HEK293 (cell line): ENCODE measurements at regions not wholly inside any gene's neighbourhood (a gene's known extent, or its start where the extent isn't known, plus 50 kb on each side); places are given as distances from the start of the nearest gene placed in this dataset.
A peak's percentile ranks its signal among the peaks of the same experiment; 100 is the strongest.

ENCODE experiments used
- BCL11B ChIP-seq: fragments of 450-650 bp; formaldehyde crosslinking; IDR thresholded peaks from 2 replicates; pipeline ENCODE4 v1.5.1; 2016; ENCODE audit warnings: low read depth, missing biosample characterization, missing genetic modification characterization
- EGR2 ChIP-seq: fragments of 450-650 bp; formaldehyde crosslinking; IDR thresholded peaks from 2 replicates; pipeline ENCODE4 v1.5.1; 2016; ENCODE audit warnings: low read depth, missing biosample characterization, missing genetic modification characterization
- GFI1B ChIP-seq: fragments of 450-650 bp; formaldehyde crosslinking; IDR thresholded peaks from 2 replicates; pipeline ENCODE4 v1.5.1; 2016; ENCODE audit warnings: missing biosample characterization, missing genetic modification characterization
- GLI2 ChIP-seq: fragments of 450-650 bp; formaldehyde crosslinking; IDR thresholded peaks from 2 replicates; pipeline ENCODE4; 2017; ENCODE audit warnings: missing biosample characterization, missing genetic modification characterization, low read depth, borderline replicate concordance
- KLF9 ChIP-seq: fragments of 450-650 bp; formaldehyde crosslinking; IDR thresholded peaks from 2 replicates; pipeline ENCODE4 v1.5.1; 2016; ENCODE audit warnings: missing biosample characterization, missing genetic modification characterization, low read depth
- MZF1 ChIP-seq: fragments of 450-650 bp; formaldehyde crosslinking; IDR thresholded peaks from 2 replicates; pipeline ENCODE4 v1.5.1; 2017; ENCODE audit warnings: missing biosample characterization, missing genetic modification characterization, borderline replicate concordance
- SP7 ChIP-seq: fragments of 450-650 bp; formaldehyde crosslinking; IDR thresholded peaks from 2 replicates; pipeline ENCODE4 v1.5.1; 2016; ENCODE audit warnings: missing biosample characterization, missing genetic modification characterization
- ZBTB20 ChIP-seq: fragments of 450-650 bp; formaldehyde crosslinking; IDR thresholded peaks from 2 replicates; pipeline ENCODE4 v1.5.1; 2016; ENCODE audit warnings: missing biosample characterization, missing genetic modification characterization
- ZFHX2 ChIP-seq: fragments of 450-650 bp; formaldehyde crosslinking; conservative IDR thresholded peaks from 2 replicates; pipeline ENCODE4 v1.5.1; 2016; ENCODE audit warnings: missing biosample characterization, missing genetic modification characterization
- ZNF324 ChIP-seq: fragments of 450-650 bp; formaldehyde crosslinking; IDR thresholded peaks from 2 replicates; pipeline ENCODE4 v1.5.1; 2016; ENCODE audit warnings: missing biosample characterization, missing genetic modification characterization
- ZNF366 ChIP-seq: fragments of 450-650 bp; formaldehyde crosslinking; conservative IDR thresholded peaks from 2 replicates; pipeline ENCODE4 v1.5.1; 2016; ENCODE audit warnings: missing biosample characterization, missing genetic modification characterization
- ZNF433 ChIP-seq: fragments of 450-650 bp; formaldehyde crosslinking; IDR thresholded peaks from 2 replicates; pipeline ENCODE4 v1.5.1; 2016; ENCODE audit warnings: missing biosample characterization, missing genetic modification characterization, low read depth
- ZNF510 ChIP-seq: fragments of 450-650 bp; formaldehyde crosslinking; IDR thresholded peaks from 2 replicates; pipeline ENCODE4 v1.5.1; 2018; ENCODE audit warnings: mild to moderate bottlenecking, missing genetic modification characterization, missing biosample characterization; ENCODE audit not compliant: insufficient replicate concordance
- ZNF529 ChIP-seq: fragments of 450-650 bp; formaldehyde crosslinking; IDR thresholded peaks from 2 replicates; pipeline ENCODE4 v1.5.1; 2017; ENCODE audit warnings: missing genetic modification characterization, missing biosample characterization; ENCODE audit not compliant: insufficient replicate concordance
- ZNF768 ChIP-seq: fragments of 450-650 bp; formaldehyde crosslinking; IDR thresholded peaks from 2 replicates; pipeline ENCODE4 v1.5.1; 2018; ENCODE audit warnings: missing biosample characterization, mild to moderate bottlenecking, missing genetic modification characterization
- ZNF777 ChIP-seq: fragments of 450-650 bp; formaldehyde crosslinking; IDR thresholded peaks from 2 replicates; pipeline ENCODE4 v1.5.1; 2017; ENCODE audit warnings: missing biosample characterization, missing genetic modification characterization, borderline replicate concordance
- ZXDB ChIP-seq: fragments of 450-650 bp; formaldehyde crosslinking; IDR thresholded peaks from 2 replicates; pipeline ENCODE4 v1.5.1; 2016; ENCODE audit warnings: missing biosample characterization, missing genetic modification characterization
- TF ChIP-seq, protein P1 (sequence below): fragments of 450-650 bp; formaldehyde crosslinking; IDR thresholded peaks from 2 replicates; pipeline ENCODE4 v1.5.1; 2016; ENCODE audit warnings: missing biosample characterization, missing genetic modification characterization, low read depth
- TF ChIP-seq, protein P2 (sequence below): fragments of 450-650 bp; formaldehyde crosslinking; IDR thresholded peaks from 2 replicates; pipeline ENCODE4 v1.5.1; 2016; ENCODE audit warnings: missing biosample characterization, missing genetic modification characterization
- TF ChIP-seq, protein P3 (sequence below): fragments of 450-650 bp; formaldehyde crosslinking; IDR thresholded peaks from 2 replicates; pipeline ENCODE4 v1.5.1; 2016; ENCODE audit warnings: missing biosample characterization, missing genetic modification characterization
- TF ChIP-seq, protein P4 (sequence below): fragments of 450-650 bp; formaldehyde crosslinking; IDR thresholded peaks from 2 replicates; pipeline ENCODE4 v1.5.1; 2016; ENCODE audit warnings: missing biosample characterization, missing genetic modification characterization
- TF ChIP-seq, protein P5 (sequence below): fragments of 450-650 bp; formaldehyde crosslinking; IDR thresholded peaks from 2 replicates; pipeline ENCODE4 v1.5.1; 2016; ENCODE audit warnings: missing biosample characterization, missing genetic modification characterization
- TF ChIP-seq, protein P6 (sequence below): fragments of 450-650 bp; formaldehyde crosslinking; IDR thresholded peaks from 2 replicates; pipeline ENCODE4 v1.5.1; 2017; ENCODE audit warnings: missing biosample characterization, missing genetic modification characterization
- TF ChIP-seq, protein P7 (sequence below): fragments of 450-650 bp; formaldehyde crosslinking; IDR thresholded peaks from 2 replicates; pipeline ENCODE4 v1.5.1; 2016; ENCODE audit warnings: missing biosample characterization, missing genetic modification characterization
- TF ChIP-seq, protein P8 (sequence below): IDR thresholded peaks from 2 replicates; pipeline ENCODE4 v1.6.1; 2011; ENCODE audit warnings: mild to moderate bottlenecking, low read depth, low read length, borderline replicate concordance

DNA sequence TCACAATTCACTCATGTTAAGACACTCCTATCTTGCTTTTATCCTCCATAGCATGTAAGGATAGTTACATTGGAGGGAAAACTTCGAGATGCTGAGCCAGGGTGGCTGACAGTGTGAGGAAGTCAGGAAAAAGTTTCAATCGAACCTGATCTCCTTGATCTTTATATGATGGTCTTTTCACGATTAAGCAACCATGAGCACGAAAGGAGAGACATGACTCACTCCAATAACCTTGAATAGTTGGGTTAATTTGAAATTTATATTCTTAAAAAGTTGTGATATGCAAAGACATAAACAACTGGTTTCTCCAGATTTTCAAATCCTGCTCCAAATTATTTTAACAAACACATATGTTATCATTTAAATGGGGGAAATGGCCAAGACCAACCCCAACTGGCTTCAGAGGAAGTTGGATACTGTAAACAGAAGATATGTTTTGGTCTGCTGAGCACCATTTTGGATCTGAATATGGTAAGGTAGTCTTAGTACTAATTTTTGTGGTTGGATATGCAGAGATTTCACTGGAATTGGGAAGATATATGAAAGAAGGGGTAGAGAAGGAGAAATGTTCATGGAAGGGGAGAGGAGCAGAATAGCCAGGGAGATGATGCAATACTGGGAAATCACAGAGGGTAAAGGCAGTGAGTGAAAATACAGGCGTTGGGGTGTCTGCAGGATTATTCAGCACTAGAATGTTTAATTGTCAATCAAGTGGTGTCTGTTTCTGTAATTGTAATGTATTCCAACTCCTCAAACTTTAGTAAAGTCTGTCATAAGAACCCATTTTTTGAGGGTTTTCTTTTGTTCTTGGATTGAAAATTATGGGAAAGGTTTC is 185.2 kb upstream of the SLC38A2 start (continued):
- TF ChIP-seq, protein P1, sequence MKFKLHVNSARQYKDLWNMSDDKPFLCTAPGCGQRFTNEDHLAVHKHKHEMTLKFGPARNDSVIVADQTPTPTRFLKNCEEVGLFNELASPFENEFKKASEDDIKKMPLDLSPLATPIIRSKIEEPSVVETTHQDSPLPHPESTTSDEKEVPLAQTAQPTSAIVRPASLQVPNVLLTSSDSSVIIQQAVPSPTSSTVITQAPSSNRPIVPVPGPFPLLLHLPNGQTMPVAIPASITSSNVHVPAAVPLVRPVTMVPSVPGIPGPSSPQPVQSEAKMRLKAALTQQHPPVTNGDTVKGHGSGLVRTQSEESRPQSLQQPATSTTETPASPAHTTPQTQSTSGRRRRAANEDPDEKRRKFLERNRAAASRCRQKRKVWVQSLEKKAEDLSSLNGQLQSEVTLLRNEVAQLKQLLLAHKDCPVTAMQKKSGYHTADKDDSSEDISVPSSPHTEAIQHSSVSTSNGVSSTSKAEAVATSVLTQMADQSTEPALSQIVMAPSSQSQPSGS (tag by site-specific recombination): no peak
- TF ChIP-seq ZNF324 (0 out of 2 replicates have a peak, but pooled peaks have one; percentile 22), ZNF529 (tag by site-specific recombination) (no peak), GFI1B (tag by site-specific recombination) (no peak), SP7 (peak; percentile 46; the same call in 1 of the 2 replicates), BCL11B (tag by site-specific recombination) (no peak), GLI2 (no peak), ZBTB20 (tag by site-specific recombination) (peak; percentile 37; the same call in 1 of the 2 replicates), ZNF366 (tag by site-specific recombination) (0 out of 2 replicates have a peak, but pooled peaks have one; percentile 15), EGR2 (no peak), ZFHX2 (tag by site-specific recombination) (no peak), KLF9 (tag by site-specific recombination) (no peak), ZXDB (tag by site-specific recombination) (no peak), ZNF768 (no peak), MZF1 (tag by site-specific recombination) (no peak), ZNF433 (tag by site-specific recombination) (no peak), ZNF510 (tag by site-specific recombination) (no peak), ZNF777 (tag by site-specific recombination) (no peak)
- TF ChIP-seq, protein P2, sequence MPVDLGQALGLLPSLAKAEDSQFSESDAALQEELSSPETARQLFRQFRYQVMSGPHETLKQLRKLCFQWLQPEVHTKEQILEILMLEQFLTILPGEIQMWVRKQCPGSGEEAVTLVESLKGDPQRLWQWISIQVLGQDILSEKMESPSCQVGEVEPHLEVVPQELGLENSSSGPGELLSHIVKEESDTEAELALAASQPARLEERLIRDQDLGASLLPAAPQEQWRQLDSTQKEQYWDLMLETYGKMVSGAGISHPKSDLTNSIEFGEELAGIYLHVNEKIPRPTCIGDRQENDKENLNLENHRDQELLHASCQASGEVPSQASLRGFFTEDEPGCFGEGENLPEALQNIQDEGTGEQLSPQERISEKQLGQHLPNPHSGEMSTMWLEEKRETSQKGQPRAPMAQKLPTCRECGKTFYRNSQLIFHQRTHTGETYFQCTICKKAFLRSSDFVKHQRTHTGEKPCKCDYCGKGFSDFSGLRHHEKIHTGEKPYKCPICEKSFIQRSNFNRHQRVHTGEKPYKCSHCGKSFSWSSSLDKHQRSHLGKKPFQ (tag by site-specific recombination): no peak
- TF ChIP-seq, protein P3, sequence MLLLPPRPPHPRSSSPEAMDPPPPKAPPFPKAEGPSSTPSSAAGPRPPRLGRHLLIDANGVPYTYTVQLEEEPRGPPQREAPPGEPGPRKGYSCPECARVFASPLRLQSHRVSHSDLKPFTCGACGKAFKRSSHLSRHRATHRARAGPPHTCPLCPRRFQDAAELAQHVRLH: 0 out of 2 replicates have a peak, but pooled peaks have one; percentile 7
- TF ChIP-seq, protein P4, sequence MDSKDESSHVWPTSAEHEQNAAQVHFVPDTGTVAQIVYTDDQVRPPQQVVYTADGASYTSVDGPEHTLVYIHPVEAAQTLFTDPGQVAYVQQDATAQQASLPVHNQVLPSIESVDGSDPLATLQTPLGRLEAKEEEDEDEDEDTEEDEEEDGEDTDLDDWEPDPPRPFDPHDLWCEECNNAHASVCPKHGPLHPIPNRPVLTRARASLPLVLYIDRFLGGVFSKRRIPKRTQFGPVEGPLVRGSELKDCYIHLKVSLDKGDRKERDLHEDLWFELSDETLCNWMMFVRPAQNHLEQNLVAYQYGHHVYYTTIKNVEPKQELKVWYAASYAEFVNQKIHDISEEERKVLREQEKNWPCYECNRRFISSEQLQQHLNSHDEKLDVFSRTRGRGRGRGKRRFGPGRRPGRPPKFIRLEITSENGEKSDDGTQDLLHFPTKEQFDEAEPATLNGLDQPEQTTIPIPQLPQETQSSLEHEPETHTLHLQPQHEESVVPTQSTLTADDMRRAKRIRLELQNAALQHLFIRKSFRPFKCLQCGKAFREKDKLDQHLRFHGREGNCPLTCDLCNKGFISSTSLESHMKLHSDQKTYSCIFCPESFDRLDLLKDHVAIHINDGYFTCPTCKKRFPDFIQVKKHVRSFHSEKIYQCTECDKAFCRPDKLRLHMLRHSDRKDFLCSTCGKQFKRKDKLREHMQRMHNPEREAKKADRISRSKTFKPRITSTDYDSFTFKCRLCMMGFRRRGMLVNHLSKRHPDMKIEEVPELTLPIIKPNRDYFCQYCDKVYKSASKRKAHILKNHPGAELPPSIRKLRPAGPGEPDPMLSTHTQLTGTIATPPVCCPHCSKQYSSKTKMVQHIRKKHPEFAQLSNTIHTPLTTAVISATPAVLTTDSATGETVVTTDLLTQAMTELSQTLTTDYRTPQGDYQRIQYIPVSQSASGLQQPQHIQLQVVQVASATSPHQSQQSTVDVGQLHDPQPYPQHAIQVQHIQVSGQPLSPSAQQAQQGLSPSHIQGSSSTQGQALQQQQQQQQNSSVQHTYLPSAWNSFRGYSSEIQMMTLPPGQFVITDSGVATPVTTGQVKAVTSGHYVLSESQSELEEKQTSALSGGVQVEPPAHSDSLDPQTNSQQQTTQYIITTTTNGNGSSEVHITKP (tag by site-specific recombination): no peak
- TF ChIP-seq, protein P5, sequence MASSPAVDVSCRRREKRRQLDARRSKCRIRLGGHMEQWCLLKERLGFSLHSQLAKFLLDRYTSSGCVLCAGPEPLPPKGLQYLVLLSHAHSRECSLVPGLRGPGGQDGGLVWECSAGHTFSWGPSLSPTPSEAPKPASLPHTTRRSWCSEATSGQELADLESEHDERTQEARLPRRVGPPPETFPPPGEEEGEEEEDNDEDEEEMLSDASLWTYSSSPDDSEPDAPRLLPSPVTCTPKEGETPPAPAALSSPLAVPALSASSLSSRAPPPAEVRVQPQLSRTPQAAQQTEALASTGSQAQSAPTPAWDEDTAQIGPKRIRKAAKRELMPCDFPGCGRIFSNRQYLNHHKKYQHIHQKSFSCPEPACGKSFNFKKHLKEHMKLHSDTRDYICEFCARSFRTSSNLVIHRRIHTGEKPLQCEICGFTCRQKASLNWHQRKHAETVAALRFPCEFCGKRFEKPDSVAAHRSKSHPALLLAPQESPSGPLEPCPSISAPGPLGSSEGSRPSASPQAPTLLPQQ: 0 out of 2 replicates have a peak, but pooled peaks have one; percentile 39
- TF ChIP-seq, protein P6, sequence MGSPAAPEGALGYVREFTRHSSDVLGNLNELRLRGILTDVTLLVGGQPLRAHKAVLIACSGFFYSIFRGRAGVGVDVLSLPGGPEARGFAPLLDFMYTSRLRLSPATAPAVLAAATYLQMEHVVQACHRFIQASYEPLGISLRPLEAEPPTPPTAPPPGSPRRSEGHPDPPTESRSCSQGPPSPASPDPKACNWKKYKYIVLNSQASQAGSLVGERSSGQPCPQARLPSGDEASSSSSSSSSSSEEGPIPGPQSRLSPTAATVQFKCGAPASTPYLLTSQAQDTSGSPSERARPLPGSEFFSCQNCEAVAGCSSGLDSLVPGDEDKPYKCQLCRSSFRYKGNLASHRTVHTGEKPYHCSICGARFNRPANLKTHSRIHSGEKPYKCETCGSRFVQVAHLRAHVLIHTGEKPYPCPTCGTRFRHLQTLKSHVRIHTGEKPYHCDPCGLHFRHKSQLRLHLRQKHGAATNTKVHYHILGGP (tag by site-specific recombination): no peak
- TF ChIP-seq, protein P7, sequence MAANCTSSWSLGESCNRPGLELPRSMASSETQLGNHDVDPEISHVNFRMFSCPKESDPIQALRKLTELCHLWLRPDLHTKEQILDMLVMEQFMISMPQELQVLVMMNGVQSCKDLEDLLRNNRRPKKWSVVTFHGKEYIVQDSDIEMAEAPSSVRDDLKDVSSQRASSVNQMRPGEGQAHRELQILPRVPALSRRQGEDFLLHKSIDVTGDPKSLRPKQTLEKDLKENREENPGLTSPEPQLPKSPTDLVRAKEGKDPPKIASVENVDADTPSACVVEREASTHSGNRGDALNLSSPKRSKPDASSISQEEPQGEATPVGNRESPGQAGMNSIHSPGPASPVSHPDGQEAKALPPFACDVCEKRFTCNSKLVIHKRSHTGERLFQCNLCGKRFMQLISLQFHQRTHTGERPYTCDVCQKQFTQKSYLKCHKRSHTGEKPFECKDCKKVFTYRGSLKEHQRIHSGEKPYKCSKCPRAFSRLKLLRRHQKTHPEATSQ (tag by site-specific recombination): no peak
- TF ChIP-seq, protein P8, sequence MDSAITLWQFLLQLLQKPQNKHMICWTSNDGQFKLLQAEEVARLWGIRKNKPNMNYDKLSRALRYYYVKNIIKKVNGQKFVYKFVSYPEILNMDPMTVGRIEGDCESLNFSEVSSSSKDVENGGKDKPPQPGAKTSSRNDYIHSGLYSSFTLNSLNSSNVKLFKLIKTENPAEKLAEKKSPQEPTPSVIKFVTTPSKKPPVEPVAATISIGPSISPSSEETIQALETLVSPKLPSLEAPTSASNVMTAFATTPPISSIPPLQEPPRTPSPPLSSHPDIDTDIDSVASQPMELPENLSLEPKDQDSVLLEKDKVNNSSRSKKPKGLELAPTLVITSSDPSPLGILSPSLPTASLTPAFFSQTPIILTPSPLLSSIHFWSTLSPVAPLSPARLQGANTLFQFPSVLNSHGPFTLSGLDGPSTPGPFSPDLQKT: no peak
